OCI-LY7 (cell line): ENCODE measurements at regions not wholly inside any gene's neighbourhood (a gene's known extent, or its start where the extent isn't known, plus 50 kb on each side); places are given as distances from the start of the nearest gene placed in this dataset.

ENCODE experiments used
- BruUV-seq: library from RNA; stranded (reverse); fragments of 400-500 nt; replicated peaks from 2 replicates; lab custom pipeline; 2021; lab: Mats Ljungman, UMichigan
- CTCF ChIA-PET: fragments of 300-600 bp; sonication (Branson Sonifier 250); formaldehyde crosslinking; loops from one replicate; lab custom pipeline; 2022; ENCODE audit warnings: antibody characterized with exemption; ENCODE audit not compliant: unreplicated experiment; lab: Charles Lee
- POLR2A ChIA-PET: fragments of 300-600 bp; sonication (Branson Sonifier 250); formaldehyde crosslinking; loops from one replicate; lab custom pipeline; 2022; ENCODE audit warnings: antibody characterized with exemption; lab: Charles Lee
- DNase-seq: peaks from one replicate; pipeline ENCODE4 v3.0.0-alpha.2; 2015; ENCODE audit warnings: low spot score
- H2AFZ ChIP-seq: fragments of 200-600 bp; sonication (generic), shearing (Covaris generic); 2 replicates; pipeline ENCODE4 v1.6.1; 2014; ENCODE audit warnings: mild to moderate bottlenecking, antibody characterized with exemption, low read length, moderate library complexity
- H3K27ac ChIP-seq: fragments of 200-600 bp; sonication (generic); 2 replicates; pipeline ENCODE4 v1.5.1; 2014; ENCODE audit warnings: mixed run types, low read depth, mild to moderate bottlenecking, moderate library complexity, low read length, inconsistent platforms; ENCODE audit not compliant: poor library complexity, severe bottlenecking
- H3K36me3 ChIP-seq: fragments of 200-600 bp; sonication (generic); 2 replicates; pipeline ENCODE4 v1.6.1; 2014; ENCODE audit warnings: mild to moderate bottlenecking, antibody characterized with exemption, low read length, moderate library complexity, mixed read lengths; ENCODE audit not compliant: insufficient read depth
- H3K4me1 ChIP-seq: fragments of 200-600 bp; sonication (generic); 2 replicates; pipeline ENCODE4 v1.5.1; 2014; ENCODE audit warnings: mild to moderate bottlenecking, low read length; ENCODE audit not compliant: insufficient read depth, poor library complexity, severe bottlenecking
- H3K4me2 ChIP-seq: fragments of 200-600 bp; sonication (generic); 2 replicates; pipeline ENCODE4 v1.6.1; 2014; ENCODE audit warnings: mild to moderate bottlenecking, low read length
- H3K4me3 ChIP-seq: fragments of 200-600 bp; sonication (generic); 2 replicates; pipeline ENCODE4 v1.5.1; 2014; ENCODE audit warnings: mild to moderate bottlenecking, low read depth, low read length; ENCODE audit not compliant: poor library complexity, severe bottlenecking
- H3K79me2 ChIP-seq: fragments of 200-600 bp; sonication (generic); 2 replicates; pipeline ENCODE4 v1.6.1; 2016; ENCODE audit warnings: low read depth, mild to moderate bottlenecking, low read length, moderate library complexity, mixed read lengths; ENCODE audit not compliant: insufficient read depth
- H3K9me2 ChIP-seq: fragments of 200-600 bp; sonication (generic); 2 replicates; pipeline ENCODE4 v1.6.1; 2016; ENCODE audit warnings: mild to moderate bottlenecking, low read length, mixed read lengths; ENCODE audit not compliant: insufficient read depth
- H3K9me3 ChIP-seq: fragments of 200-600 bp; sonication (generic); 2 replicates; pipeline ENCODE4 v1.6.1; 2014; ENCODE audit warnings: mild to moderate bottlenecking, mixed run types, low read length, mixed read lengths
- H4K20me1 ChIP-seq: fragments of 200-600 bp; sonication (generic); 2 replicates; pipeline ENCODE4 v1.6.1; 2014; ENCODE audit warnings: mild to moderate bottlenecking, antibody characterized with exemption, low read length, moderate library complexity, mixed read lengths; ENCODE audit not compliant: insufficient read depth
- EZH2phosphoT487 ChIP-seq: fragments of 200-600 bp; sonication (generic); IDR thresholded peaks from 2 replicates; pipeline ENCODE4 v1.6.1; 2018; ENCODE audit warnings: low read depth, borderline replicate concordance, mild to moderate bottlenecking, mixed run types, antibody characterized with exemption, low read length, moderate library complexity, mixed read lengths
- intact Hi-C: fragments of 100-400 bp; cut with micrococcal nuclease; formaldehyde crosslinking; loops from one replicate; pipeline ENCODE4 v1.10.0; 2022; ENCODE audit not compliant: unreplicated experiment
- TF ChIP-seq, protein P1 (sequence below): fragments of 200-600 bp; sonication (generic); conservative IDR thresholded peaks from 2 replicates; pipeline ENCODE4 v1.5.1; 2014; ENCODE audit warnings: mild to moderate bottlenecking, antibody characterized with exemption, low read length, moderate library complexity, mixed read lengths

- no TSS peak for BruUV-seq
- intact Hi-C loops = no loop called here
Observed at GRCh38 chr2:16226943-16227664, 286.8 kb downstream of the MYCN start.

DNA sequence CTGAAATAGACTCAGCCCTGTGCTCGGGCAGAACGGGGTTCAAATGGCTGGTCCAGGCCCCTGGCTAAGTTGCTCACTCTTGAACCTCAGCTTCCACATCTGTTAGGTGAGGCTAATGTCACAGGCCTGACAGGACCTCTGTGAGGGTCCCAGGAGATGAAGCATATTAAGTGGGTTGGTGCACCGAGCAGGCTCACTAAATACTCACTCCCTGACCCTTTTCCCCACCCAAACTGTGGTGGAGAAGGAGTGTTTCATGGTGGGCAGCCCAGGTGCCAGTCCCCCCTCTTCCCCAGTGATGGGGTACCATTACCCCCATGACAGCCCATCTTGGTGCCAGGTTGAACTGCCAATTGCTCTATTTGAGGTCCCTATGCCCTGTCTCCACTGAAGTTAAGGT is 286.0 kb downstream of the MYCN start:
- intact Hi-C loops = no loop called here
- H2AFZ ChIP-seq = no peak overlapping the region
- TF ChIP-seq EZH2phosphoT487 = no peak
- TF ChIP-seq, protein P1, sequence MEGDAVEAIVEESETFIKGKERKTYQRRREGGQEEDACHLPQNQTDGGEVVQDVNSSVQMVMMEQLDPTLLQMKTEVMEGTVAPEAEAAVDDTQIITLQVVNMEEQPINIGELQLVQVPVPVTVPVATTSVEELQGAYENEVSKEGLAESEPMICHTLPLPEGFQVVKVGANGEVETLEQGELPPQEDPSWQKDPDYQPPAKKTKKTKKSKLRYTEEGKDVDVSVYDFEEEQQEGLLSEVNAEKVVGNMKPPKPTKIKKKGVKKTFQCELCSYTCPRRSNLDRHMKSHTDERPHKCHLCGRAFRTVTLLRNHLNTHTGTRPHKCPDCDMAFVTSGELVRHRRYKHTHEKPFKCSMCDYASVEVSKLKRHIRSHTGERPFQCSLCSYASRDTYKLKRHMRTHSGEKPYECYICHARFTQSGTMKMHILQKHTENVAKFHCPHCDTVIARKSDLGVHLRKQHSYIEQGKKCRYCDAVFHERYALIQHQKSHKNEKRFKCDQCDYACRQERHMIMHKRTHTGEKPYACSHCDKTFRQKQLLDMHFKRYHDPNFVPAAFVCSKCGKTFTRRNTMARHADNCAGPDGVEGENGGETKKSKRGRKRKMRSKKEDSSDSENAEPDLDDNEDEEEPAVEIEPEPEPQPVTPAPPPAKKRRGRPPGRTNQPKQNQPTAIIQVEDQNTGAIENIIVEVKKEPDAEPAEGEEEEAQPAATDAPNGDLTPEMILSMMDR = no peak
- ChIA-PET POLR2A (no interaction called here), CTCF (no interaction called here)
- no peak overlapping the region for H3K4me3 ChIP-seq
- no peak overlapping the region for H3K4me2 ChIP-seq
- H3K79me2 ChIP-seq = no peaks in the 10 kb centered on the region
- no peak for DNase-seq
- H4K20me1 ChIP-seq = no peaks in the 10 kb centered on the region
- H3K27ac ChIP-seq = no peak overlapping the region
- no TSS peak for BruUV-seq
- no peaks in the 10 kb centered on the region for H3K9me3 ChIP-seq
- no peaks in the 10 kb centered on the region for H3K36me3 ChIP-seq
- H3K4me1 ChIP-seq = no peaks in the 10 kb centered on the region
- no peaks in the 10 kb centered on the region for H3K9me2 ChIP-seq

More at GRCh38 chr2:16226943-16227664, 286.8 kb downstream of the MYCN start:
- H3K4me2 ChIP-seq = no peak overlapping the region
- DNase-seq = no peak
- CTCF ChIA-PET = no interaction called here
- no peaks in the 10 kb centered on the region for H3K9me2 ChIP-seq
- no peak overlapping the region for H3K4me3 ChIP-seq
- no peak overlapping the region for H2AFZ ChIP-seq
- POLR2A ChIA-PET = interaction anchor here (0.8 kb wide), 1 partner anchor 14 kb away, joined by 6 read pairs; no protein-coding TSS in a partner anchor
- no peak for TF ChIP-seq EZH2phosphoT487
- no peaks in the 10 kb centered on the region for H3K4me1 ChIP-seq
- H3K36me3 ChIP-seq = no peaks in the 10 kb centered on the region
- H3K79me2 ChIP-seq = no peaks in the 10 kb centered on the region
- no peak overlapping the region for H3K27ac ChIP-seq
- no peaks in the 10 kb centered on the region for H4K20me1 ChIP-seq
- no peaks in the 10 kb centered on the region for H3K9me3 ChIP-seq

DNA sequence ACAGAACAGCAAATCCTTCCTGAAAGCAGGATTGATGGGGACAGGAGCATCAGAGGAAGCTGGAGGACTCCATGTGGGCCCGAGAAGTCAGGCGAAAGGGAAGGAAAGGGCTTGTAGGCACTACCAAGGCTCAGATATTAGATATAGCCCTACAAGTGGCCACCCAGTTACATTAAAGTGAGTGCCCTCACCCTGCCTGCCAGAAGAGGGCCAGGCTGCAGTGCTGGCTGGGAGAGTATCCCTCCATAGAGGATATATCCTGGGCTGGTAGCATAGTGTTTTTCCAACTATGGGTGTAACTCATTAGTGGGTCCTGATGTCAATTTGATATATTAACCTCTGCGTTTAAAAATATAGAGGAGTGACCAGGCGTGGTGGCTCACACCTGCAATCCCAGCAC is 285.2 kb downstream of the MYCN start:
- Histone ChIP-seq H3K4me3 (no peak overlapping the region), H3K79me2 (no peaks in the 10 kb centered on the region), H3K27ac (no peak overlapping the region), H3K9me3 (no peaks in the 10 kb centered on the region), H3K36me3 (no peaks in the 10 kb centered on the region), H4K20me1 (no peaks in the 10 kb centered on the region), H3K4me1 (no peaks in the 10 kb centered on the region), H3K9me2 (no peaks in the 10 kb centered on the region), H2AFZ (no peak overlapping the region), H3K4me2 (no peak overlapping the region)
- TF ChIP-seq, protein P1 = no peak
- no peak for TF ChIP-seq EZH2phosphoT487
- no peak for DNase-seq
- ChIA-PET CTCF (no interaction called here), POLR2A (no interaction called here)
- intact Hi-C loops = no loop called here
- BruUV-seq = no TSS peak
